ENCODE measurements at regions not wholly inside any gene's neighbourhood (a gene's known extent, or its start where the extent isn't known, plus 50 kb on each side); places are given as distances from the start of the nearest gene placed in this dataset.
"Not testable (repeated sequence)": the region's sequence is repeated elsewhere in the genome, so short reads cannot be mapped to it uniquely, and the experiment has no call there.

- H3K4me1 Mint-ChIP-seq (ENCODE audit: low read depth); ATAC-seq; H3K4me3 Mint-ChIP-seq; POLR2A ChIA-PET; H3K27ac Mint-ChIP-seq; H3K36me3 Mint-ChIP-seq (ENCODE audit: low read depth); DNase-seq; CTCF ChIA-PET; H3K27me3 Mint-ChIP-seq (ENCODE audit: low read depth); H3K9me3 Mint-ChIP-seq (ENCODE audit: insufficient read depth): not testable (repeated sequence)
Observed at GRCh38 chr16:88159897-88160335, 208.7 kb downstream of the BANP start.

GRCh38 chr16:88161191-88161590 lies 210.0 kb downstream of the BANP start:
- H3K27ac Mint-ChIP-seq; H3K27me3 Mint-ChIP-seq (ENCODE audit: low read depth); DNase-seq; ATAC-seq; H3K36me3 Mint-ChIP-seq (ENCODE audit: low read depth); H3K4me3 Mint-ChIP-seq; H3K4me1 Mint-ChIP-seq (ENCODE audit: low read depth); CTCF ChIA-PET; POLR2A ChIA-PET; H3K9me3 Mint-ChIP-seq (ENCODE audit: insufficient read depth): not testable (repeated sequence)

- H3K36me3 Mint-ChIP-seq (ENCODE audit: low read depth); POLR2A ChIA-PET: not testable (repeated sequence)
Observed at GRCh38 chr16:88161623-88162275, 210.5 kb downstream of the BANP start.

GRCh38 chr16:88162778-88163177 lies 211.5 kb downstream of the BANP start:
- H3K27ac Mint-ChIP-seq; DNase-seq; ATAC-seq; CTCF ChIA-PET; H3K4me3 Mint-ChIP-seq; H3K9me3 Mint-ChIP-seq (ENCODE audit: insufficient read depth); H3K4me1 Mint-ChIP-seq (ENCODE audit: low read depth); H3K36me3 Mint-ChIP-seq (ENCODE audit: low read depth); H3K27me3 Mint-ChIP-seq (ENCODE audit: low read depth); POLR2A ChIA-PET: not testable (repeated sequence)

More at GRCh38 chr16:88161623-88162275, 210.5 kb downstream of the BANP start:
- CTCF ChIA-PET; H3K4me3 Mint-ChIP-seq; H3K27ac Mint-ChIP-seq; ATAC-seq; H3K9me3 Mint-ChIP-seq (ENCODE audit: insufficient read depth); H3K4me1 Mint-ChIP-seq (ENCODE audit: low read depth); DNase-seq; H3K27me3 Mint-ChIP-seq (ENCODE audit: low read depth): not testable (repeated sequence)

- POLR2A ChIA-PET; CTCF ChIA-PET; DNase-seq; H3K9me3 Mint-ChIP-seq (ENCODE audit: insufficient read depth); H3K36me3 Mint-ChIP-seq (ENCODE audit: low read depth); H3K4me1 Mint-ChIP-seq (ENCODE audit: low read depth); H3K4me3 Mint-ChIP-seq; H3K27me3 Mint-ChIP-seq (ENCODE audit: low read depth); ATAC-seq; H3K27ac Mint-ChIP-seq: not testable (repeated sequence)
Observed at GRCh38 chr16:88164196-88165039, 213.2 kb downstream of the BANP start.

GRCh38 chr16:88165040-88165544 lies 213.9 kb downstream of the BANP start:
- H3K4me3 Mint-ChIP-seq; H3K27ac Mint-ChIP-seq; H3K36me3 Mint-ChIP-seq (ENCODE audit: low read depth); H3K9me3 Mint-ChIP-seq (ENCODE audit: insufficient read depth); ATAC-seq; H3K27me3 Mint-ChIP-seq (ENCODE audit: low read depth); CTCF ChIA-PET; POLR2A ChIA-PET; DNase-seq; H3K4me1 Mint-ChIP-seq (ENCODE audit: low read depth): not testable (repeated sequence)

GRCh38 chr16:88165683-88166082 lies 214.4 kb downstream of the BANP start:
- DNase-seq; ATAC-seq; H3K9me3 Mint-ChIP-seq (ENCODE audit: insufficient read depth); CTCF ChIA-PET; H3K4me1 Mint-ChIP-seq (ENCODE audit: low read depth); H3K27ac Mint-ChIP-seq; H3K27me3 Mint-ChIP-seq (ENCODE audit: low read depth); H3K4me3 Mint-ChIP-seq; POLR2A ChIA-PET; H3K36me3 Mint-ChIP-seq (ENCODE audit: low read depth): not testable (repeated sequence)

- ATAC-seq; H3K27me3 Mint-ChIP-seq (ENCODE audit: low read depth); H3K36me3 Mint-ChIP-seq (ENCODE audit: low read depth); H3K9me3 Mint-ChIP-seq (ENCODE audit: insufficient read depth); H3K4me3 Mint-ChIP-seq; H3K27ac Mint-ChIP-seq; H3K4me1 Mint-ChIP-seq (ENCODE audit: low read depth); DNase-seq; CTCF ChIA-PET; POLR2A ChIA-PET: not testable (repeated sequence)
Observed at GRCh38 chr16:88166209-88166773, 215.1 kb downstream of the BANP start.

GRCh38 chr16:88167798-88168556 lies 214.8 kb upstream of the ZNF469 start:
- H3K27ac Mint-ChIP-seq; CTCF ChIA-PET; H3K4me3 Mint-ChIP-seq; H3K4me1 Mint-ChIP-seq (ENCODE audit: low read depth); POLR2A ChIA-PET; H3K36me3 Mint-ChIP-seq (ENCODE audit: low read depth); H3K9me3 Mint-ChIP-seq (ENCODE audit: insufficient read depth); ATAC-seq; DNase-seq: not testable (repeated sequence)
- H3K27me3 Mint-ChIP-seq (ENCODE audit: low read depth) = peaks cover 17% of the 10 kb centered on the region

GRCh38 chr16:88168557-88168949 lies 214.2 kb upstream of the ZNF469 start:
- POLR2A ChIA-PET; CTCF ChIA-PET; H3K9me3 Mint-ChIP-seq (ENCODE audit: insufficient read depth); H3K36me3 Mint-ChIP-seq (ENCODE audit: low read depth); H3K4me3 Mint-ChIP-seq; ATAC-seq; H3K4me1 Mint-ChIP-seq (ENCODE audit: low read depth); DNase-seq; H3K27ac Mint-ChIP-seq: not testable (repeated sequence)
- H3K27me3 Mint-ChIP-seq (ENCODE audit: low read depth) = peaks cover 17% of the 10 kb centered on the region

GRCh38 chr16:88169136-88169830 lies 213.5 kb upstream of the ZNF469 start:
- H3K9me3 Mint-ChIP-seq (ENCODE audit: insufficient read depth); POLR2A ChIA-PET; H3K36me3 Mint-ChIP-seq (ENCODE audit: low read depth); ATAC-seq; DNase-seq; H3K27ac Mint-ChIP-seq; CTCF ChIA-PET; H3K4me1 Mint-ChIP-seq (ENCODE audit: low read depth); H3K4me3 Mint-ChIP-seq: not testable (repeated sequence)
- peaks cover 17% of the 10 kb centered on the region for H3K27me3 Mint-ChIP-seq (ENCODE audit: low read depth)
